ENCODE measurements at regions not wholly inside any gene's neighbourhood (a gene's known extent, or its start where the extent isn't known, plus 50 kb on each side); places are given as distances from the start of the nearest gene placed in this dataset.

- no peak for TF ChIP-seq EZH2 (conservative IDR thresholded peaks at IDR 0.05; ENCODE audit: low read depth, low read length)
- no peak for TF ChIP-seq NR2C2 (CRISPR knock-in tag; IDR thresholded peaks at IDR 0.05; ENCODE audit: borderline replicate concordance)
Measured at GRCh38 chr12:123051556-123051955, 71.1 kb downstream of the ARL6IP4 start.

Measured in HepG2 (cell line).